ENCODE measurements at regions not wholly inside any gene's neighbourhood (a gene's known extent, or its start where the extent isn't known, plus 50 kb on each side); places are given as distances from the start of the nearest gene placed in this dataset.

DNA sequence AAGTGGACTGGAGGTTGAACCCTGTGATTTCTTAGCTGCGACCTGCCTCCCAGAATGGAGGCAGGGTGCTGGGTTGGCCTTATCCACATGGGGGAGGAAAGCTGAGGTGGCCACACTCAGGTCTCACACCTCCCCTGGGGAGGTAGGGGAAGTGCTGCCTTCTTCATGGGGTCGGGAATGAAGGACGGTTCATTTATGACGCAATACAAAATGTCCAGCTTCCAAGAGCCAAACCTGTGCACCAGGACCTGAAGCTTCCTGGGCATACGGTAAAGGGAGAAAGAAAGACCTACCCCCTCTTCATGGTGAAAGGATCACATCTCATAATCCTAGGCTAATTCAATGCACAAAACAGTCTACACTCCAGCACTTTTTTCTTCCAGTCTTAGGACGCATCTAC lies 150.6 kb upstream of the CDYL start:
- TF ChIP-seq EZH2 (IDR thresholded peaks at IDR 0.05): no peak
- no peak for TF ChIP-seq POLR2AphosphoS5 (IDR thresholded peaks at IDR 0.05; ENCODE audit: borderline replicate concordance, low read depth, low read length)
- no peak for TF ChIP-seq FOXP2 (optimal IDR thresholded peaks at IDR 0.05; ENCODE audit: control extremely low read depth, extremely low read length, insufficient read depth)

Measured in SK-N-MC (cell line).